ENCODE measurements at regions not wholly inside any gene's neighbourhood (a gene's known extent, or its start where the extent isn't known, plus 50 kb on each side); places are given as distances from the start of the nearest gene placed in this dataset.

DNA sequence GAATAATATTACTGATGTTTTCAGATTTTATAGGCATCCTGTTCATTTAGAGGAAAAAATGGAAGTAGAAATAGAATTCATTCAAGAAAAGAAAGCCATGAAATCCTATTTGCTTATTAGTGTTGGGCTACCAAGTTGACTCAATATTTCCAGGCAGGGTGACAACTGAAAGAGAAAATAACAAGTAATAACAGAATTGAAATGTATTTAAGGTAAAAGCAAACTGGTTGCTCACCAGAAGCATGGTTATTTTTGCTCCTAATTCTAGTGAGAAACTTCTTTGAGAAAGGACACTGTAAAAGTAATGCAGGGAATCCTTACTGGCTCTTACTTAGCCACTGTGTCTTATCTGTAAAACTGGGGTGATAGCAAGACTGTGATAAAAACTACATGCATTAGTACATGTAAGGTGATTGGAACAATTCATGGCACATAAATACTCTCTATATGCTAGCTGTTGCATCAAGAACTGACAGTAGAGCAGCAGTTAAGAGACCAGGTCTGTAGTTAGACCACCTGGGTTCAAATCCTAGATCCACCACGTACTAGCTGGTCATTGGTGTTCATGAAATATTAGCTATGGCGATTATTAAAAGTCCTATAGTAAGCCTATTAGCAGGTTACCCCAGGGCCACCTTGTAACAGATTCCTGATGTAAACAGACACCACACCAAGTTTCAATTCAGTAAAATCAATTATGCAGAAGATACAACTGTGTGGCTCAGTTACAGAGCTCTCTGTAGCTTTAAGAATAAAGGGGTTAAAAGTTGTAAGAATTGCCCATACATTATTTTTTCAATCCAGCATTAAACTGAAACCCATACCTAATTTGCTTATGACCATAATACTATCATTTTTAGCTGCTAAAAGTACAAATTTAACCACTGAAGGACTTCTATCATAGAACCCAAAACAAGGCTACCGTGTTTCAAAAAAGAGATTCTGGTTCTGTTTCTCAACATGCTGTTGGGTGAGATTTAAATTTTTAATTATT lies 159.2 kb upstream of the COL21A1 start:
- TF ChIP-seq GATA2 (IDR thresholded peaks at IDR 0.05; ENCODE audit: low read depth, low read length) (no peak), GATA3 (IDR thresholded peaks at IDR 0.05; ENCODE audit: low read depth, low read length) (no peak)
